ENCODE measurements at regions not wholly inside any gene's neighbourhood (a gene's known extent, or its start where the extent isn't known, plus 50 kb on each side); places are given as distances from the start of the nearest gene placed in this dataset.

GRCh38 chr13:111042661-111043226, 72.4 kb upstream of the ARHGEF7 start:
- TF ChIP-seq CTCF (IDR thresholded peaks at IDR 0.05; ENCODE audit: control extremely low read depth in 1 of 3, insufficient read depth in 1 of 3, low read depth in 1 of 3, low read length in 3 of 3): no peak
- no peak for TF ChIP-seq ZNF274 (IDR thresholded peaks at IDR 0.05; ENCODE audit: borderline replicate concordance, extremely low read depth, low read length)
- no peak for TF ChIP-seq POLR2AphosphoS5 (IDR thresholded peaks at IDR 0.05; ENCODE audit: low read depth, low read length)
- TF ChIP-seq TBP (IDR thresholded peaks at IDR 0.05; ENCODE audit: low read depth, low read length): no peak
- no peak for TF ChIP-seq POLR2A (IDR thresholded peaks at IDR 0.05; ENCODE audit: control extremely low read depth in 1 of 2, low read depth in 2 of 2, low read length in 2 of 2)

Data from H1 (cell line).